ENCODE measurements at regions not wholly inside any gene's neighbourhood (a gene's known extent, or its start where the extent isn't known, plus 50 kb on each side); places are given as distances from the start of the nearest gene placed in this dataset.
A peak's percentile ranks its signal among the peaks of the same experiment; 100 is the strongest.
"Not testable (repeated sequence)": the region's sequence is repeated elsewhere in the genome, so short reads cannot be mapped to it uniquely, and the experiment has no call there.

DNA sequence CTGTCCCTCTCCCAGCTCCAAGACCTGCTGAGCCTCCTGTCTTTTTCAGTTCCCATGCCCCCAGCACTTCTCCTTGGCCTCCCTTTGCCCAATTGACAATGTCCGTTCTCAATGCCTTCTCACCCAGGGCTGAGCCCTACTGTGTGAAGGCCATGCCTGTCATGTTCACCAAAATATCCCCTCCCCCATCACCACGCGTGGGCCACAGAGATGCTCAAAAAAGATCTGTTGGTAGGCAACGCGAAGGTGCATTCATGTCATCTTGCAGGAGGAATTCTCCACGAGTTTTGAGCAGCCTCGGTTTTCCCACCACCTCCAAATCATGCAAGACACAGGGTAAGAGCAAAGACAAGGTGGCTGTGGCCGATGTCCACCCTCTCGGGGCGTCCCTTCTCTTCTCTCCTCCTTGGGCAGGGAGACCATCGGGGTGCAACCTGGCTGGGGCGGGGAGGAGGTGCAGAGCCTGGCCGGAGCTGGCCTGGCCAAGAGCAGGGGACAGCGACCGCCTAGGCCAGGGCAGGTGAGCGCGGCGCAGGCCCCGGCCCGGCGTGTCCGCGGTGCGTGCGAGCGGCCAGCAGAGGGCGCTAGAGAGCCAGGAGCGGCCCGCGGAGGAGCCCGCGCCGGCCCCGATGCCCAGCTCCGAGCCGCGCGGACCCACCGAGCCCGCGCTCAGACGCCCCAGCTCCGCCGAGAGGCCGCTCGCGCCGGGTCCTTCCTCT, 56.3 kb upstream of the KRTAP5-11 start:
- peak; percentile 13 for DNase-seq

- not testable (repeated sequence) for DNase-seq
These were observed 56.8 kb upstream of the KRTAP5-11 start for GRCh38 chr11:71639520-71639849.

DNA sequence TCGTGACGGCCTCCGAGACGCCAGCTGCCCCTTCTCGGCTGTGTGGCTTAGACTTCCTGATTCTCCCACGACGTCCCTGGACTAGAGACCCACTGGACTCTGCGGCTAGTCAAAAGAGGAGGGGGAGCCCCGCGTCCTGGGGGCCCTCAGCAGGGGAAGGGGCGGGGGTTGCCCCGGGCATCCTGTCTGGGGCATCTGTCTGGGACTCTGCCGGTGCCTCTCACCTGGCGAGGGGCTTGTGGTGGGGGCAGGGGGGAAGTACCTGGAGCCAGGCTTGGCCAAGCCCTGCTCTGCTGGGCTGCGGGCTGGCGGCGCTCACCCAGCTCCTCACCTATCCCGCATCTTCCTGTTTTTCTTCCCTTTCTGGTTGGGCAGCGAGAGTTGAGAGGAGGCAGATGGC, 57.2 kb upstream of the KRTAP5-11 start:
- DNase-seq: not testable (repeated sequence)

DNA sequence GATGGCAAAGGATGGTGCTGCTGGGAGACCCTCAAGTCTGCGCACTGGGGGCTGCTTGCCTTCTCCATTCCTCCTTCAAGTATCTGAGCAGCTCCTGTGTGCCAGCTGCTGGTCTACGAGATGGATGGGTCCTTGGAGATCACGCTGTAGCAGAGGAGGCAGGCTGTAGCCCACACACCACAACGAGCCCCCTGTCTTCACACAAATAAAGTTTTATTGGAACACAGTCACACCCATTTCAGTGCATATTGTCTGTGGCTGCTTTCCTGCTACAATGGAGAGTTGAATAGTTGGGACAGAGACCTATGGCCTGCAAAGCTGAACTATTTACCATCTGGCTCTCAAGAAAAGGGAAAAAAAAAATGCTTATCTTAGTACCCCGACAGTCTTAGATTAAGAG, 64.4 kb upstream of the KRTAP5-11 start:
- not testable (repeated sequence) for DNase-seq

GRCh38 chr11:71652998-71653397, 70.3 kb upstream of the KRTAP5-11 start:
- DNase-seq: not testable (repeated sequence)

DNA sequence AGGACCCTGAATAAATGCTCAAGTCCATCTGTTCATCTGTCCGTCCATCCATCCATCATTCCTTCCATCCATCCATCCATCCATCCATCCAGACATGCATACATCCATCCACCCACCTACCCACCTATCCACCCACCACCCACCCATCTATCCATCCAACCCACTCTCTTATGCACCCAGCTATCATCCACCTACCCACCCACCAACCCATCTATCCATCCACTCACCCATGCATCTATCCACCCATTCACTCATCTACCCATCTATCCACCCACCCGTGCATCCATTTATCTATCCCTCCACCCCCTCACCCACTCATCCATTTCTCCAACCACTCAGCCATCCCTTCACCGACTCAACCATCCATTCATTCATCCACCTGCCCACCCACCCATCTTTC, 71.7 kb upstream of the KRTAP5-11 start:
- DNase-seq: not testable (repeated sequence)

- DNase-seq: not testable (repeated sequence)
These were observed 72.4 kb upstream of the KRTAP5-11 start for GRCh38 chr11:71655041-71655440.

DNA sequence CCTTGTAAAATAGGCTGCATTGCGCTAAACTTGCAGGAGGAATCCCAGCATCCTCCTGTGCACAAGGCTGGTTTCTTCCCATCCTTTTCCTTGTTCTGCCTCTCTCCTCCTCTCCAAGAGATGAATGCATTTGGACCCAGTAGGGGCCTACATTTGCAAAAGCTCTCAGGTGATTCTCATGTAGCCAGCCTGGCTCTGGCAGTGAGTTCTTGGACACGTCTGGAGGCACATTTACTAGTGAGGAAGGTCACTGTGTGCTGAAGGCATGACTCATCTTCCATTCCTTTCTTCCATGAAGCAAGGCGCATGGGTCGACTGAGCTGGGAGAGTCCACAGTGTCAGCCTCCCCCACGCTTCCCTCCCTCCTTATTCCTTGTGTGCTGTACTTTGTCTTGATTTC, 73.8 kb upstream of the KRTAP5-11 start:
- DNase-seq: not testable (repeated sequence)

GRCh38 chr11:71664941-71665340, 82.3 kb upstream of the KRTAP5-11 start:
- DNase-seq: not testable (repeated sequence)

GRCh38 chr11:71698110-71698509, 115.4 kb upstream of the KRTAP5-11 start:
- not testable (repeated sequence) for DNase-seq

GRCh38 chr11:71698961-71699360, 116.3 kb upstream of the KRTAP5-11 start:
- DNase-seq: not testable (repeated sequence)

DNA sequence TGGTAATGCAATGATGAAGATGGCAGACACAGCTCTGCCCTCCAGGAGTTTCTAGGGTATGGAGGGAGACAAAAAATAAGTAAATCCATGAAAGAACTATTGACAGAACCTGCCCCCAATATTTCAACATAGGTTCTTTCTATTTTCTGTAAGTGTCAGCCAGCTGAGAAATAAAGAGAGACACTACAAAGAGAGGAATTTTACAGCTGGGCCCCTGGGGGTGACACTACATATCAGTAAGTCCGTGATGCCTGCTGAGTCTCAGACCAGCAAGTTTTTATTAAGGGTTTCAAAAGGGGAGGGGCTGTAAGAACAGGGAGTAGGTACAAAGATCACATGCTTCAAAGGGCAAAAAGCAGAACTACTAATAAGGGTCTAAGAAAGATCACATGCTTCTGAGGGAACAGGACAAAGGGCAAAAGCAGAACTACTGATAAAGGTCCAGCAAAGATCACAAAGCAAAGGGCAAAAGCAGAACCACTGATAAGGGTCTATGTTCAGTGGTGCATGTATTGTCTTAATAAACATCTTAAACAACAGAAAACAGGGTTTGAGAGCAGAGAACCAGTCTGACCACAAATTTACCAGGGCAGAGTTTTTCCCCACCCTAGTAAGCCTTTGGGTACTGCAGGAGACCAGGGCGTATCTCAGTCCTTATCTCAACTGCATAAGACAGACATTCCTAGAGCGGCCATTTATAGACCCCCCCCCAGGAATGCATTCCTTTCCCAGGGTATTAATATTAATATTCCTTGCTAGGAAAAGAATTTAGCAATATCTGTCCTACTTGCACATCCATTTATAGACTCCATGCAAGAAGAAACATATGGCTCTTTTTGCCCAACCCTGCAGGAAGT, 119.0 kb upstream of the KRTAP5-11 start:
- DNase-seq: not testable (repeated sequence)

DNA sequence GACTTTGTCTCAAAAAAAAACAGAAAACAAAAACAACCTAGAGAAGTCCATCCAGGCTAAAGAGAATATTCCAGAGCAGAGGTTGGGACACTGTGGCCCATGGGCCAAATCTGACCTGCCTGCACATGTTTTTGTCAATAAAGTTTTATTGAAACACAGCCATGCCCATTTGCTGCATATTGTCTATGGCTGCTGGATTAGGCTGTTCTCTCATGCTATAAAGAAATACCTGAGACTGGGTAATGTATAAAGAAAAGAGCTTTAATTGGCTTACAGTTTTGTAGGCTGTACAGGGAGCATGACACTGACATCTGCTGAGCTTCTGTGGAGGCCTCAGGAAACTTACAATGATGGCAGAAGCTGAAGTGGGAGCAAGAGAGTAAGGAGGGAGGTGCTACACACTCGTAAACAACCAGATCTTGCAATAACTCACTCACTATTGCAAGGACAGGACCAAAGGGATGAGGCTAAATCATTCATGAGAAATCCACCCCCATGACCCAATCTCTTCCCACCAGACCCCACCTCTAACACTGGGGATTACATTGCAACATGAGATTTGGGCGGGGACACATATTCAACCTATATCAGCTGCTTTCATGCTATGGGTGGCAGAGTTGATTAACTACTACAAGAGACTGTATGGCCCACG, 122.5 kb upstream of the KRTAP5-11 start:
- not testable (repeated sequence) for DNase-seq

DNA sequence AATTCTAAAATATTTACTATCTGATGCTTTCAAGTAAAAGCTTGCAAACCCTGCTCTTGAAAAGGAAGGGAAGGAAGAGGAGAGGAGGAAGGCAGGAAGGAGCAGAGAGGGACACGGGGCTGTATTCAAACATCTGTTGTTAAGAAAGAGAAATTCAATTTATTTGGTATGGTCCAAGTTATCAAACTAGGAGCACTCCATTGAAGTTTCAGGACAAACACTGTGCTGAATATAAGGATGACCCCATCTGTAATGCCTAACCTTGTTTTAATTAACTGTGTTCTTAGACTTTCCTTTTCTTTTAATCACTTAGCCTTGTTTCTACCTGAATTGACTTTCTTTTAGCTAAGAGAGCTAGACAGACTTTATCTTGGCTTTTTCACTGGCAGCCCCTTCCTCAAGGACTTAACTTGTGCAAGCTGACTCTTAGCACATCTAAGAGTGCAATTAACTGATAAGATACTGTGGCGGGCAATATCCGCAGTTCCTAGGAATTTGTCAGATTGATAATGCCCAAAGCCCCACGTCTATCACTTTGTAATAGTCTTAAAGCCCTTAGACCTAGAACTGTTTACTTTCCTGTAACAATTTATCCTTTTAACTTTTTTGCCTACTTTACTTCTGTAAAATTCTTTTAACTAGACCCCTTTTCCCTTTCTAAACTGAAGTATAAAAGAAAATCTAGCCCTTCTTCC, 123.2 kb upstream of the KRTAP5-11 start:
- DNase-seq: not testable (repeated sequence)

DNA sequence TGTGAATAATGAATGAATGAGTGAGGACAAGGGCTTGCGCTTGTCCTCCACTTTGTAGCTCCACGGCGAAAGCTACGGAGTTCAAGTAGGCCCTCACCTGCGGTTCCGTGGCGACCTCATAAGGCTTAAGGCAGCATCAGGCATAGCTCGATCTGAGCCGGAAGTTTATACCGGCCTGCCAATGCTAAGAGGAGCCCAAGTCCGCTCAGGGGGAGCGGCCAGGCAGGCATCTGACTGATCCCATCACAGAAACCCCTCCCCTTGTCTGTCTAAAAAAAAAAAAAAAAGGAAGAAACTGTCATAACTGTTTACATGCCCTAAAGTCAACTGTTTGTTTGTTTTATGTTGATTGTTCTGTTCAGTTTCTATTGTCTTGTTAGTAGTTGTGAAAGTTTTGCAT, 124.4 kb upstream of the KRTAP5-11 start:
- not testable (repeated sequence) for DNase-seq

GRCh38 chr11:71709541-71709940, 123.5 kb upstream of the DEFB108B start:
- not testable (repeated sequence) for DNase-seq

DNA sequence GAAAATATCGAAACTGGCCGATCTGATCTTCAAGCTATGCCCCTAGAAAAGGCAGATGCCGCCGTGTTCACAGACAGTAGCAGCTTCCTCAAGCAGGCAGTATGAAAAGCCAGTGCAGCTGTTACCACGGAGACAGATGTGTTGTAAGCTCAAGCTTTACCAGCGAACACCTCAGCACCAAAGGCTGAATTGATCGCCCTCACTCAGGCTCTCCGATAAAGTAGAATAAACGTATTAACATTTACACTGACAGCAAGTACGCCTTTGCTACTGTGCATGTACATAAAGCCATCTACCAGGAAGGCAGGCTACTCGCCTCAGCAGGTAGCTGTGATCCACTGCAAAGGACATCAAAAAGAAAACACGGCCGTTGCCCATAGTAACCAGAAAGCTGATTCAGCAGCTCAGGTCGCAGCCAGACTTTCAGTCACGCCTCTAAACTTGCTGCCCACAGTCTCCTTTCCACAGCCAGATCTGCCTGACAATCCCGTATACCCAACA, 122.8 kb upstream of the DEFB108B start:
- not testable (repeated sequence) for DNase-seq

DNA sequence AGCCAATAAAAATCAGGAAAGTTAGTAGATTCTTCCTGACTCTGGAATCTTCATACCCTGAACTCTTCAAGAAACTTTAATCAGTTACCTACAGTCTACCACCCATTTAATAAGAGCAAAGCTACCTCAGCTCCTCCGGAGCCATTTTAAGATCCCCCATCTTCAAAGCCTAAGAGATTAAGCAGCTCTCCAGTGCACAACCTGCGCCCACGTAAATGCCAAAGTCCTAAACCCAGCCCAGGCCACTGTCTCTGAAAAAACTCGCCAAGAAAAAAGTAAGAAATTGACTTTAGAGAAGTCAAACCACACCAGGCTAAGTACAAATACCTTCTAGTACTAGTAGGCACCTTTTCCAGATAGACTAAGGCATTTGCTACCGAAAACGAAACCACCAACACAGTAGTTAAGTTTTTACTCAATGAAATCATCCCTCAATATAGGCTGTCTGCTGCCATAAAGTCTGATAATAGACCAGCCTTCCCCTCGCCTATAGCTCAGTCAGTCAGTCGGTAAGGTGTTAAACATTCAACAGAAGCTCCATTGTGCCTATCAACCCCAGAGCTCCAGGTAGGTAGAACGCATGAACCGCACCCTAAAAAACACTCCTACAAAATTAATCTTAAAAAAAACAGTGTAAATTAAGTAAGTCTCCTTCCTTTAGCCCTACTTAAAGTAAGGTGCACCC, 122.2 kb upstream of the DEFB108B start:
- DNase-seq: not testable (repeated sequence)

DNA sequence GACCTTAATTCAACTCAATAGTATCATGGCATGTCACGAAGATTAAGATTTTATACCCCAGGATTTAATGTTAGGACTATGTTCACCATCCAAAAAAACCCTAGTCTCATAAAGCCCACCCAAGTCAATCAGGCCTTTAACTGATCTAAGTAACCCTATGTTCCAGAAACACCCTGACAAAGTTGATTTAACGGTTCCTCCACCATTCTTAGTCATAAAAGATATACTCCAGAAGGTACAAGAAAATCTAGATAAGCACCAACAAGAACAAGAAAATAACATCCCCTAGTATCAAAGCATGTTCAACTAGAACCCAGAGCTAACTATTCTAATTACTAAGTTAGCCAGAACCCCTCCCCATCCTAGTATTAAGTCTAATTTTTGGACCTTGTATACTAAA, 120.7 kb upstream of the DEFB108B start:
- DNase-seq: not testable (repeated sequence)

GRCh38 chr11:71712846-71713245, 120.2 kb upstream of the DEFB108B start:
- not testable (repeated sequence) for DNase-seq

- not testable (repeated sequence) for DNase-seq
These were observed 118.5 kb upstream of the DEFB108B start for GRCh38 chr11:71714510-71714909.

DNA sequence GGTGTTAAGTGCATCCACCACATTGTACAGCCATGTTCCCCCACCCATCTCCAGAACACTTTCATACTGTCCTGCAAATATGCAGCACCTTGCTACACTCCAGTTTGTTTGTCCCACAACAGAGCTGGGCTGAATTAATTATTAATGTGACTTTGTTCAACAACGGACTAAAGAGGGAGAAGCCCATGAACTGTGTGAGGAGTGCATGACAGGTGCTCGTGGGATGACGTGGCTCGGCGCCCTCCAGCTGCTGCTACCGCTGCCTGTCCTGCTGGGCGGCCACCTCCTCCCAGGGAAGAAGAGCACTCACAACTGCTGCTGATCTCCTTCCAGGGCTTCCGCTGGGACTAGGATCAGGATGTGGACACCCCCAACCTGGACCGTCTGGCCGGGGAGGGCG, 111.2 kb upstream of the DEFB108B start:
- DNase-seq: not testable (repeated sequence)

All from midbrain (tissue), 1 donor.